ENCODE measurements at regions not wholly inside any gene's neighbourhood (a gene's known extent, or its start where the extent isn't known, plus 50 kb on each side); places are given as distances from the start of the nearest gene placed in this dataset.
A peak's percentile ranks its signal among the peaks of the same experiment; 100 is the strongest.
"Not testable (repeated sequence)": the region's sequence is repeated elsewhere in the genome, so short reads cannot be mapped to it uniquely, and the experiment has no call there.

DNA sequence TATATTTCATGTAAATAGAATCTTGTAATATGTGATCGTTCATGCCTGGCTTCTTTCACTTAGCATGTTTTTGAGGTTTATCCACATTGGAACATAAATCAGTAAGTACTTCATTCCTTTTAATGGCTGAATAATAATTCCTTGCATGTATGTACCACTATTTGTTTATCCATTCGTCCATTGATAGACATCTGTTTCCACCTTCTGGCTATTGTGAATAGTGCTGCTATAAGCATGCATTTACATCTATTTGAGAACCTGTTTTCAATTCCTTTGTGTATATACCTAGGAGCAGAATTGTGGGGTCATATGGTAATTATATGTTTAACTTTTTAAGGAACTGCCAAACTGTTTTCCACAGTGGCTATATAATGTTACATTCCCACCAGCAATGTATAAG, 356.7 kb upstream of the DIPK2B start:
- no peak for DNase-seq (ENCODE audit: low read depth)
- TF ChIP-seq, protein P1, sequence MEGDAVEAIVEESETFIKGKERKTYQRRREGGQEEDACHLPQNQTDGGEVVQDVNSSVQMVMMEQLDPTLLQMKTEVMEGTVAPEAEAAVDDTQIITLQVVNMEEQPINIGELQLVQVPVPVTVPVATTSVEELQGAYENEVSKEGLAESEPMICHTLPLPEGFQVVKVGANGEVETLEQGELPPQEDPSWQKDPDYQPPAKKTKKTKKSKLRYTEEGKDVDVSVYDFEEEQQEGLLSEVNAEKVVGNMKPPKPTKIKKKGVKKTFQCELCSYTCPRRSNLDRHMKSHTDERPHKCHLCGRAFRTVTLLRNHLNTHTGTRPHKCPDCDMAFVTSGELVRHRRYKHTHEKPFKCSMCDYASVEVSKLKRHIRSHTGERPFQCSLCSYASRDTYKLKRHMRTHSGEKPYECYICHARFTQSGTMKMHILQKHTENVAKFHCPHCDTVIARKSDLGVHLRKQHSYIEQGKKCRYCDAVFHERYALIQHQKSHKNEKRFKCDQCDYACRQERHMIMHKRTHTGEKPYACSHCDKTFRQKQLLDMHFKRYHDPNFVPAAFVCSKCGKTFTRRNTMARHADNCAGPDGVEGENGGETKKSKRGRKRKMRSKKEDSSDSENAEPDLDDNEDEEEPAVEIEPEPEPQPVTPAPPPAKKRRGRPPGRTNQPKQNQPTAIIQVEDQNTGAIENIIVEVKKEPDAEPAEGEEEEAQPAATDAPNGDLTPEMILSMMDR (IDR thresholded peaks at IDR 0.05; ENCODE audit: control insufficient read depth, insufficient read depth, low read depth, low read length, missing control alignments): peak; percentile 18
- no peak overlapping the region for H3K4me3 ChIP-seq (ENCODE audit: control insufficient read depth, low read depth, low read length)

DNA sequence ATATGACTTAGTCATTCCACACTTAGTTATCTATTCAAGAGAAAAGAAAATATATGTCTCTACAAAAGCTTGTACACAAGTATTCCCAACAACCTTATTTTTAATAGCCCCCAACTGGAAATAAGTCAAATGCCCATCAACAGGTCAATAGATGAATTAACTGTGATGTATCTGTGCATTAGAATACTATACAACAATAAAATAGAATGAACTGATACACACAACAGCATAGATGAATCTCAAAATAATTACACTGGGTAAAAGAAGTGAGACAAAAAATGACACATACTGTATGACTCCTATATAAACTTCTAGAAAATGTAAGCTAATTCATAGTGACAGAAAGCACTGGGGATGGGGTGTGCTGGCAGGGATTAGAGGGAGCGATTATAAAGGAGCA, 354.1 kb upstream of the DIPK2B start:
- TF ChIP-seq, protein P1 (IDR thresholded peaks at IDR 0.05; ENCODE audit: control insufficient read depth, insufficient read depth, low read depth, low read length, missing control alignments): no peak
- DNase-seq (ENCODE audit: low read depth): no peak
- no peak overlapping the region for H3K4me3 ChIP-seq (ENCODE audit: control insufficient read depth, low read depth, low read length)

DNA sequence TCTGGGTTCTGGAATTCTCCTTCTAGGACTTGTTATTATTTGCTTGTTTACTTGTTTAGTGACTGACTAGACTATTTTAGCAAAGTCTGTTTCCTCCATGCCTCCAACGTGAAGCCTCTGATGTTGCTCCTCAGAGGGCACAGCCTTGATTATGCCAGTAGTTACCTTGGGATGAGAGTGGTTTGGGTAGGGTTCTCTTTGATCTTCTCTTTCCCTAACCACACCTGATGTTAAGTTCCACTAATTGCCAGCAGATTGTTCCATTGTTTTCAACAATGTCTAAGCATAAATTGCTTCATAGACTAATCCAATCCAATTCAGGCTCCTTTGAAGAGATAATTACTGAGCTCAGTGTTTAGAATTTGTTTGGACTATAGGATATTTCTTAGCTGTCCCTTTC, 352.7 kb upstream of the DIPK2B start:
- H3K4me3 ChIP-seq (ENCODE audit: control insufficient read depth, low read depth, low read length): no peak overlapping the region
- TF ChIP-seq, protein P1 (IDR thresholded peaks at IDR 0.05; ENCODE audit: control insufficient read depth, insufficient read depth, low read depth, low read length, missing control alignments): no peak
- no peak for DNase-seq (ENCODE audit: low read depth)

DNA sequence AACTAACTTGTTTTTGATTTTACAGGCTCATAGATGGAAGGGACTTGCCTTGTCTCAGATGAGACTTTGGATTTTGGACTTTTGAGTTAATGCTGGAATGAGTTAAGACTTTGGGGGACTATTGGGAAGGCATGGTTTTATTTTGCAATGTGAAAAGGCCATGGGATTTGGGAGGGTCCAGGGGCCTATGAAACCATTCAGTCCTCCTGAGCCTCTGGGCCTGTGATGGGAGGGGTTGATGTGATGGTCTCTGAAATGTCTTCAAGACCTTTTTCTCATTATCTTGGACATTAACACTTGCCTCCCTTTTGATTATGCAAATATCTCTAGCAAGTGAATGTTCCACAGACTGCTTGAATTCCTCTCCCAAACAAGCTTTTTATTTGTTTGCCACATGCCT, 346.0 kb upstream of the DIPK2B start:
- DNase-seq (ENCODE audit: low read depth); H3K4me3 ChIP-seq (ENCODE audit: control insufficient read depth, low read depth, low read length): not testable (repeated sequence)

DNA sequence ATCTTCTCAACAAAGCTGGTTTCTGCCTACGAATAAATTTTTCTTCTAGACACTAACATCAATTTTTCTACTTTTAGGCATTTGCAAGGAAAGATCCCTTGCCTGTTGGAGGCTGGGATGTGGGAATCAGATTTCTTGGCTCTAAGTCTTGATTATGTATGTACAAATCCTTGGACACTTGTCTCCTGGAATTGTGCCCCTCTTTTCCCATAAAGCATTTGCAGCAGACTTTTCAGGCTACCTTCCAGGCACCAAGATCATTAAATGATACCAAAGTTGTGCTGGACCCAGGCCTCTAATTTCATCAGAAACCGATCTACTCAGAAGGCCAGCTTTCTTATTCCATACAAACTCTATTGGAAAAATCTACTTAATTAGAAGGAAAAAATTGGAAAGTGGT, 339.5 kb upstream of the DIPK2B start:
- no peak overlapping the region for H3K4me3 ChIP-seq (ENCODE audit: control insufficient read depth, low read depth, low read length)
- no peak for DNase-seq (ENCODE audit: low read depth)
- TF ChIP-seq, protein P1 (IDR thresholded peaks at IDR 0.05; ENCODE audit: control insufficient read depth, insufficient read depth, low read depth, low read length, missing control alignments): no peak

DNA sequence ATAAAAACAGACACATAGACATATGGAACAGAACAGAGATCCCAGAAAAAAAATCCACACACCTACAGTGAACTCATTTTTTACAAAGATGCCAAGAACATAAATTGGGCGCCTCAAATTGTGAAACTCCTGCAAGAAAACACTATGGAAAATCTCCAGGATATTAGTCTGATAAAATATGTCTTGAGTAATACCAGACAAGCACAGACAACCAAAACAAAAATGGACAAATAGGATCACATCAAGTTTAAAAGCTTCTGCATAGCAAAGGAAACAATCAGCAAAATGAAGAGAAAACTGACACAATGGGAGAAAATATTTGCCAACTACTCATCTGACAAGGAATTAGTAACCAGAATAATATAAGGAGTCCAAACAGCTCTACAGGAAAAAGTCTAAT, 337.3 kb upstream of the DIPK2B start:
- no peak overlapping the region for H3K4me3 ChIP-seq (ENCODE audit: control insufficient read depth, low read depth, low read length)
- DNase-seq (ENCODE audit: low read depth): no peak
- TF ChIP-seq, protein P1 (IDR thresholded peaks at IDR 0.05; ENCODE audit: control insufficient read depth, insufficient read depth, low read depth, low read length, missing control alignments): no peak

DNA sequence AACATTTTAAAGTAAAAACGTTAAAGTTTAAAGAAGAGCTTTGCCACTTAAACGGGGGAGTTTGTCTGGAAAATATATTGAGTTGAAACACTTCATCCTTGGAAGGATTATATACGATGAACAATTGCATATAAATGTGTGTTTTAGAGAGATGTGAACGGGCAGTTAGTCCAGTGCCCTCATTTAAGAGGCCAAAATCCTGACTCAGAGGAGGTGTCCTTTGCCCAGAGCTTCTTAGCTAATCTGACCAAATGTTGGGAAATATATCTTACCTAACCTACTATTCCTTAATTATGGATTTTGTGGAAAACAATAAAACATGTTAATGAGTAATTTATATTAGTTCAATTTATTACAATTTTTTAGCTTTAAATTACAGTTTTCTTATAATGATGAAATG, 327.2 kb upstream of the DIPK2B start:
- TF ChIP-seq, protein P1 (IDR thresholded peaks at IDR 0.05; ENCODE audit: control insufficient read depth, insufficient read depth, low read depth, low read length, missing control alignments): no peak

More for the DNA sequence above, 327.2 kb upstream of the DIPK2B start:
- H3K4me3 ChIP-seq (ENCODE audit: control insufficient read depth, low read depth, low read length): no peak overlapping the region
- DNase-seq (ENCODE audit: low read depth): no peak

All from AG09309 (cell line).